ENCODE measurements at regions not wholly inside any gene's neighbourhood (a gene's known extent, or its start where the extent isn't known, plus 50 kb on each side); places are given as distances from the start of the nearest gene placed in this dataset.

DNA sequence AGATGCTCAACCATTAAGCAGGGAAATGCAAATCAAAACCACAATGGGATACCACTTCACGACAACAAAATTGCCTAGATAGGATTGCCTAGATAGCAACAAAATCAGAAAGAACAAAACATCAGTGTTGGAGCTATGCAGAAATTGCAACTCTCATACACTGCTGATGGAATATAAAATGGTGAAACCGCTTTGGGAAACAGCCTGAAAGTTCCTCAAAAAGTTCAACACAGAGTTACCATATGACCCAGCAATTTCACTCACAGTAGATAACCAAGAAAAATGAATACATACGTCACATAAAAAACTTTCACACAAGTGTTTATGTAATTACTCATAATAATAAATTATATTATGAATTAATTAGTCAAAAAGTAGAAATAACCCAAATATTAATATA is 78.3 kb downstream of the MAFB start:
- TF ChIP-seq, protein P1, sequence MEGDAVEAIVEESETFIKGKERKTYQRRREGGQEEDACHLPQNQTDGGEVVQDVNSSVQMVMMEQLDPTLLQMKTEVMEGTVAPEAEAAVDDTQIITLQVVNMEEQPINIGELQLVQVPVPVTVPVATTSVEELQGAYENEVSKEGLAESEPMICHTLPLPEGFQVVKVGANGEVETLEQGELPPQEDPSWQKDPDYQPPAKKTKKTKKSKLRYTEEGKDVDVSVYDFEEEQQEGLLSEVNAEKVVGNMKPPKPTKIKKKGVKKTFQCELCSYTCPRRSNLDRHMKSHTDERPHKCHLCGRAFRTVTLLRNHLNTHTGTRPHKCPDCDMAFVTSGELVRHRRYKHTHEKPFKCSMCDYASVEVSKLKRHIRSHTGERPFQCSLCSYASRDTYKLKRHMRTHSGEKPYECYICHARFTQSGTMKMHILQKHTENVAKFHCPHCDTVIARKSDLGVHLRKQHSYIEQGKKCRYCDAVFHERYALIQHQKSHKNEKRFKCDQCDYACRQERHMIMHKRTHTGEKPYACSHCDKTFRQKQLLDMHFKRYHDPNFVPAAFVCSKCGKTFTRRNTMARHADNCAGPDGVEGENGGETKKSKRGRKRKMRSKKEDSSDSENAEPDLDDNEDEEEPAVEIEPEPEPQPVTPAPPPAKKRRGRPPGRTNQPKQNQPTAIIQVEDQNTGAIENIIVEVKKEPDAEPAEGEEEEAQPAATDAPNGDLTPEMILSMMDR (IDR thresholded peaks at IDR 0.05; ENCODE audit: partially characterized antibody, unreplicated experiment), result no peak
- Mint-ChIP-seq H3K27me3 (ENCODE audit: unreplicated experiment) (peaks cover under 1% of the 10 kb centered on the region), H3K4me3 (ENCODE audit: unreplicated experiment) (no peak overlapping the region), H3K9me3 (ENCODE audit: unreplicated experiment) (no peaks in the 10 kb centered on the region), H3K27ac (ENCODE audit: unreplicated experiment) (no peak overlapping the region), H3K4me1 (ENCODE audit: low read depth, unreplicated experiment) (no peaks in the 10 kb centered on the region), H3K36me3 (ENCODE audit: unreplicated experiment) (no peaks in the 10 kb centered on the region)
- DNase-seq, result no peak

DNA sequence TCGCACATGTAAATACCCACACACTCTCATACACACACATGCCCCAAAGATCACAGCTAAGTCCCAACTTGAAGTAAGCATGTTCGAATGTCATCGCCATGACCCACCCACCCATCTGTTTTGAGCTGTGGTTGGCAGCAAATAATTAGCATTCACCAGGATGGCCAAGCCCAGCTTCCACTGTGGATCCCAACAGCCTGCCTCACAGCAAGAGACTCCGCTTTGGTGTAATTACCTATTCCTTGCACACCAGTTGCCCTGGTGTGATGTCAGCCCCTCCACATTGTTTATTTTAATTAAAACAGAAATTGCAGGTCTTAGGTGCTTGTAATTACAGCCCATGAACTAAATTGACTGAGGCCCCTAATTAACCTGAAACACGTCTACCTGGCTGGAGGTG is 81.1 kb downstream of the MAFB start:
- Mint-ChIP-seq H3K4me3 (ENCODE audit: unreplicated experiment) (no peak overlapping the region), H3K27ac (ENCODE audit: unreplicated experiment) (no peak overlapping the region)

DNA sequence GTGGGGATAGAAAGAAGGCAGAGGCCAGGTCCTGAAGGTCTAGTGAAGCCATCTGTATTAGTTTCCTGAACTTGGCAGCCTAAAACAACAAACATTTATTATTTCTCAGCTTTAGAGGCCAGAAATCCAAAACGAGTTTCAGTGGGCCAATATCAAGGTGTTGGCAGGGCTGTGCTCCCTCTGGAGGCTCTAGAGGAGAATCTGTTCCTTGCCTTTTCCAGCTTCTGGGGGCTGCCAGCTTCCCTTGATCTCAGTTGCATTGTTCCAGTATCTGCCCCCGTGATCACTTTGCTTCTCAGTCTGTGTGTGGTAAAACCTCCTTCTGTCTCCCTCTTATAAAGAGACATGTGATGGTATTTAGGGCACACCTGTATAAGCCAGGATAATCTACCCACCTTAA is 82.4 kb downstream of the MAFB start:
- Mint-ChIP-seq H3K36me3 (ENCODE audit: unreplicated experiment) (no peaks in the 10 kb centered on the region), H3K27ac (ENCODE audit: unreplicated experiment) (no peak overlapping the region), H3K27me3 (ENCODE audit: unreplicated experiment) (peaks cover 2% of the 10 kb centered on the region), H3K4me3 (ENCODE audit: unreplicated experiment) (no peak overlapping the region), H3K4me1 (ENCODE audit: low read depth, unreplicated experiment) (no peaks in the 10 kb centered on the region), H3K9me3 (ENCODE audit: unreplicated experiment) (no peaks in the 10 kb centered on the region)
- no peak for DNase-seq
- TF ChIP-seq, protein P1 (IDR thresholded peaks at IDR 0.05; ENCODE audit: partially characterized antibody, unreplicated experiment), result no peak

More for the DNA sequence above, 81.1 kb downstream of the MAFB start:
- H3K4me1 Mint-ChIP-seq (ENCODE audit: low read depth, unreplicated experiment), result no peaks in the 10 kb centered on the region
- DNase-seq, result no peak
- no peaks in the 10 kb centered on the region for H3K9me3 Mint-ChIP-seq (ENCODE audit: unreplicated experiment)
- no peaks in the 10 kb centered on the region for H3K36me3 Mint-ChIP-seq (ENCODE audit: unreplicated experiment)
- H3K27me3 Mint-ChIP-seq (ENCODE audit: unreplicated experiment), result peaks cover 2% of the 10 kb centered on the region
- TF ChIP-seq, protein P1 (IDR thresholded peaks at IDR 0.05; ENCODE audit: partially characterized antibody, unreplicated experiment), result no peak

DNA sequence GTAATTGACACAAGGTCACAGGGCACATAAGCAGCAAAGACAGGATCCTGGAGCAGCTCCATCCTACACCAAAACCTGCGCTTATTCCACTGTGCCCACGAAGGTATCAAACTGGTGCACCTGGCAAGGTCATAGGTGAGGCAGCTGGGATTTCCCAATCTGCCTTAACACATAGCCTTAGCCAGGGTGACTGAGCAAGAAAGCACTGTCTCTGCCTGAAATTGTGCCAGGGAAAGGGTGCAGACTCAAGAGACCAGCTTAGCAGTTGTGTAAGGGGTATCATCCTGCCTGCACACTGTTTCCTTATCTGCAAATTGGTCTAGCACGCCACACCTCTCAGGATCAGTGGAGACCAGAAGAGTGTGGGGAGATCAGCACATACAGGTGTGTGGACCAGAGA is 82.8 kb downstream of the MAFB start:
- DNase-seq, result no peak
- TF ChIP-seq, protein P1 (IDR thresholded peaks at IDR 0.05; ENCODE audit: partially characterized antibody, unreplicated experiment), result no peak
- no peak overlapping the region for H3K27ac Mint-ChIP-seq (ENCODE audit: unreplicated experiment)
- peaks cover 2% of the 10 kb centered on the region for H3K27me3 Mint-ChIP-seq (ENCODE audit: unreplicated experiment)
- H3K36me3 Mint-ChIP-seq (ENCODE audit: unreplicated experiment), result no peaks in the 10 kb centered on the region
- H3K4me1 Mint-ChIP-seq (ENCODE audit: low read depth, unreplicated experiment), result no peaks in the 10 kb centered on the region
- no peaks in the 10 kb centered on the region for H3K9me3 Mint-ChIP-seq (ENCODE audit: unreplicated experiment)
- H3K4me3 Mint-ChIP-seq (ENCODE audit: unreplicated experiment), result no peak overlapping the region

DNA sequence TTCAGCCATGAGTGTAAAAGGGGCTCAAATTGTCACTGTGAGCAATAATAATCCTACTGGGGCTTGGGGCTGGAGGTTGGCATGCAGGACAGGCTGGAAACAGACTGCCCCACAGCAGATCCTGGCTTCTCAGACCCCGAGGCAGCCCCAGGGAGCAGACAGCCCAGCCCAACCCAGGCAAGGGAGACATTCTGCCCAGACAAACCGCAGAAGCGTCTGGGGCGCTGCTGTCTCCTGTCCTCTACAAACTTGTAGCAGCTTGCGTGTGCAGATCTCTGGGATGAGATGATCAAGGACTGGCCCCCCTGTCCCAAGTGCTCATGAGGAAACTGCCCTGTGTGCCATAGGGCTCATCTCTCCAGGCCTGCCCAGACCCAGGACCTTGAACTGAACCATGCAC is 84.6 kb downstream of the MAFB start:
- TF ChIP-seq, protein P1 (IDR thresholded peaks at IDR 0.05; ENCODE audit: partially characterized antibody, unreplicated experiment), result no peak
- no peaks in the 10 kb centered on the region for H3K36me3 Mint-ChIP-seq (ENCODE audit: unreplicated experiment)
- no peak overlapping the region for H3K4me3 Mint-ChIP-seq (ENCODE audit: unreplicated experiment)
- H3K27me3 Mint-ChIP-seq (ENCODE audit: unreplicated experiment), result peaks cover 2% of the 10 kb centered on the region
- no peaks in the 10 kb centered on the region for H3K4me1 Mint-ChIP-seq (ENCODE audit: low read depth, unreplicated experiment)
- H3K27ac Mint-ChIP-seq (ENCODE audit: unreplicated experiment), result no peak overlapping the region
- DNase-seq, result no peak
- no peaks in the 10 kb centered on the region for H3K9me3 Mint-ChIP-seq (ENCODE audit: unreplicated experiment)

Data from glutamatergic neuron (in vitro differentiated cells).